ENCODE measurements at regions not wholly inside any gene's neighbourhood (a gene's known extent, or its start where the extent isn't known, plus 50 kb on each side); places are given as distances from the start of the nearest gene placed in this dataset.
A peak's percentile ranks its signal among the peaks of the same experiment; 100 is the strongest.
"Not testable (repeated sequence)": the region's sequence is repeated elsewhere in the genome, so short reads cannot be mapped to it uniquely, and the experiment has no call there.

- H3K4me1 ChIP-seq (ENCODE audit: control insufficient read depth, low read length) = peaks cover 14% of the 10 kb centered on the region
- H3K4me2 ChIP-seq (ENCODE audit: low read length); H3F3A ChIP-seq (ENCODE audit: control insufficient read depth, insufficient read depth); H3K4me3 ChIP-seq (ENCODE audit: low read length); H3K27me3 ChIP-seq (ENCODE audit: control insufficient read depth, low read length); H3K27ac ChIP-seq (ENCODE audit: low read depth, low read length); H3K9me3 ChIP-seq (ENCODE audit: control insufficient read depth, insufficient read depth, low read length); H3K9me2 ChIP-seq (replicated peaks; ENCODE audit: control insufficient read depth, low read length); H3K36me3 ChIP-seq (ENCODE audit: control insufficient read depth, low read length); H4K20me1 ChIP-seq (ENCODE audit: control insufficient read depth, insufficient read depth, low read depth, low read length); H3K79me2 ChIP-seq (ENCODE audit: control insufficient read depth, low read length): not testable (repeated sequence)
- peak; percentile 59 for TF ChIP-seq CTCF (IDR thresholded peaks at IDR 0.05; ENCODE audit: low read depth, low read length, poor library complexity, severe bottlenecking)
These were observed 125.4 kb upstream of the ALDH3B2 start for GRCh38 chr11:67799808-67800207.

- not testable (repeated sequence) for H3K9me2 ChIP-seq (replicated peaks; ENCODE audit: control insufficient read depth, low read length); H3K27ac ChIP-seq (ENCODE audit: low read depth, low read length); H3K4me1 ChIP-seq (ENCODE audit: control insufficient read depth, low read length); H3K4me2 ChIP-seq (ENCODE audit: low read length); H3K4me3 ChIP-seq (ENCODE audit: low read length); H4K20me1 ChIP-seq (ENCODE audit: control insufficient read depth, insufficient read depth, low read depth, low read length); H3K9me3 ChIP-seq (ENCODE audit: control insufficient read depth, insufficient read depth, low read length); H3F3A ChIP-seq (ENCODE audit: control insufficient read depth, insufficient read depth); H3K36me3 ChIP-seq (ENCODE audit: control insufficient read depth, low read length); H3K79me2 ChIP-seq (ENCODE audit: control insufficient read depth, low read length); H3K27me3 ChIP-seq (ENCODE audit: control insufficient read depth, low read length)
These were observed 123.5 kb upstream of the ALDH3B2 start for GRCh38 chr11:67797726-67798521.

GRCh38 chr11:67795746-67796145 lies 121.3 kb upstream of the ALDH3B2 start:
- H3K9me2 ChIP-seq (replicated peaks; ENCODE audit: control insufficient read depth, low read length) = no peaks in the 10 kb centered on the region

GRCh38 chr11:67793750-67794149 lies 119.3 kb upstream of the ALDH3B2 start:
- H3K36me3 ChIP-seq (ENCODE audit: control insufficient read depth, low read length); H3K4me3 ChIP-seq (ENCODE audit: low read length); H3K79me2 ChIP-seq (ENCODE audit: control insufficient read depth, low read length); H3K9me3 ChIP-seq (ENCODE audit: control insufficient read depth, insufficient read depth, low read length); H3K27ac ChIP-seq (ENCODE audit: low read depth, low read length); H3K9me2 ChIP-seq (replicated peaks; ENCODE audit: control insufficient read depth, low read length); H3K4me2 ChIP-seq (ENCODE audit: low read length); H3K27me3 ChIP-seq (ENCODE audit: control insufficient read depth, low read length); H3F3A ChIP-seq (ENCODE audit: control insufficient read depth, insufficient read depth); H4K20me1 ChIP-seq (ENCODE audit: control insufficient read depth, insufficient read depth, low read depth, low read length): not testable (repeated sequence)
- H3K4me1 ChIP-seq (ENCODE audit: control insufficient read depth, low read length) = peaks cover 10% of the 10 kb centered on the region

More at GRCh38 chr11:67795746-67796145, 121.3 kb upstream of the ALDH3B2 start:
- H4K20me1 ChIP-seq (ENCODE audit: control insufficient read depth, insufficient read depth, low read depth, low read length) = no peaks in the 10 kb centered on the region
- H3F3A ChIP-seq (ENCODE audit: control insufficient read depth, insufficient read depth) = no peaks in the 10 kb centered on the region
- H3K79me2 ChIP-seq (ENCODE audit: control insufficient read depth, low read length) = no peaks in the 10 kb centered on the region
- H3K4me3 ChIP-seq (ENCODE audit: low read length) = no peak overlapping the region
- H3K9me3 ChIP-seq (ENCODE audit: control insufficient read depth, insufficient read depth, low read length) = no peaks in the 10 kb centered on the region
- H3K4me2 ChIP-seq (ENCODE audit: low read length) = no peak overlapping the region
- H3K27me3 ChIP-seq (ENCODE audit: control insufficient read depth, low read length) = no peaks in the 10 kb centered on the region
- no peak overlapping the region for H3K27ac ChIP-seq (ENCODE audit: low read depth, low read length)
- peaks cover 10% of the 10 kb centered on the region for H3K4me1 ChIP-seq (ENCODE audit: control insufficient read depth, low read length)
- H3K36me3 ChIP-seq (ENCODE audit: control insufficient read depth, low read length) = no peaks in the 10 kb centered on the region
- no peak for TF ChIP-seq EZH2phosphoT487 (IDR thresholded peaks at IDR 0.05; ENCODE audit: borderline replicate concordance, low read length)
- no peak for TF ChIP-seq CTCF (IDR thresholded peaks at IDR 0.05; ENCODE audit: low read depth, low read length, poor library complexity, severe bottlenecking)
